GM12875 (cell line): ENCODE measurements at regions not wholly inside any gene's neighbourhood (a gene's known extent, or its start where the extent isn't known, plus 50 kb on each side); places are given as distances from the start of the nearest gene placed in this dataset.
"Not testable (repeated sequence)": the region's sequence is repeated elsewhere in the genome, so short reads cannot be mapped to it uniquely, and the experiment has no call there.

Source experiments
- H3K4me3 ChIP-seq: one replicate; pipeline ENCODE4 v1.5.1; 2011; ENCODE audit warnings: low read depth, low read length, control low read depth
- CTCF ChIP-seq: IDR thresholded peaks from 2 replicates; pipeline ENCODE4 v1.5.1; 2011; ENCODE audit warnings: low read depth, mild to moderate bottlenecking, control low read depth, inconsistent platforms, low read length, moderate library complexity, borderline replicate concordance; ENCODE audit not compliant: insufficient read depth

DNA sequence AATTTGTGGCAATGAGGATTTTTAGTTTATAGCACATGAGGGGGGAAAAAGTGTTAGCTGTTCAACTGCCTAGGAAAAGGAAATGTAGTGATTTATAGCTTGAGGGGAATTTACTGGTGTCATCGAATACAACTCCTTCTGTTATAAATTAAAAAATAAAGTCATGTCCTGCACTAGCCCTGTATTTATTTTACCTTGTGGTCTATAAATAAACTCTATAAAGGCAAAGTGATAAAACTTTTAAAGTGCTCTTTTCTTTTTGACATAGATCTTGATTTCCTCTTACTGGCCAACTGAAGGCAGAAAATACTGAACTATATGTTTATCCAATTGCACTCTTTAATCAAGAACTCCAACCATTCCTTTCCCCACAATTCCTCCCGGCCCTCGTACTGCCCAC lies 672.1 kb upstream of the SLIT2 start:
- no peak for TF ChIP-seq CTCF
- H3K4me3 ChIP-seq, result no peak overlapping the region

DNA sequence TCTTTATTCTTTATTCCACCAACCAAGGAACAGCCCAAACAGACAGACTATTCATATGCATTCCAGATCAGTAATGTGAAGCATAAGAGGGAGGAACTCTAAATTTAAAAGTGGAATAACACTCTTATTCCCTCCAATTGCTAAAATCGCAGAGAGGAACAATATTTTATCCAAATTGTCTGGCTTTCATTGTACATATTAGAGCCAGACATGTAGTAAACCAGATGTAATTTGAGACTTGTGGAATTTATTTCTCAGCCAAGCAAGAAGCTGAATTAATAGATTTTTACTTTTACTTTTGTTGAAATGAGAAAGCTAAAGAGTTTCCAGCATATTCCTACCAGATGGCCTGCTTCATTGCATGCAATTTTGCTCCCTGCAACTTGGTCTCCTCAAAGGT lies 674.6 kb upstream of the SLIT2 start:
- TF ChIP-seq CTCF, result no peak
- no peak overlapping the region for H3K4me3 ChIP-seq

GRCh38 chr4:19575924-19576323 lies 675.8 kb upstream of the SLIT2 start:
- no peak overlapping the region for H3K4me3 ChIP-seq
- TF ChIP-seq CTCF, result no peak

GRCh38 chr4:19566041-19566440 lies 685.7 kb upstream of the SLIT2 start:
- no peak for TF ChIP-seq CTCF
- H3K4me3 ChIP-seq, result no peak overlapping the region

GRCh38 chr4:19562456-19562855 lies 689.2 kb upstream of the SLIT2 start:
- no peak for TF ChIP-seq CTCF
- H3K4me3 ChIP-seq, result no peak overlapping the region

DNA sequence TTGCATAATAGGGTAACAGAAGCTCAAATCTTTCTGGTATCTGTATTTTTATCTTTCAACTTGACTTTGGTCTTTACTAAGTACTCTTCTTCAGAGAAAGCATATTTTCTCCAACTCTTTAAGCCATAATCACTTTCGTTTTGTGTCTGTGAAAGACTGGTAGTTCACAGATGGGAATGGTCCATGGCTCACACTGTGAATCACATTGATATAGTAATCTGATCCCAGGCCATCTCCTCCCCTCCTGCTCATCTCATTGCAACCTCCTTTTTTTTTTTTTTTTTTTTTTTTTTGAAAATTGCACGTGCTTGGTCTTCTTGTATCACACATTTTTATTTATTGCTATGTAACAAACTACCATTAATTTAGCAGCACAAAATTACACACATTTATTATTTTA lies 694.5 kb upstream of the SLIT2 start:
- H3K4me3 ChIP-seq, result no peak overlapping the region
- TF ChIP-seq CTCF, result no peak

GRCh38 chr4:19556276-19556675 lies 695.4 kb upstream of the SLIT2 start:
- not testable (repeated sequence) for H3K4me3 ChIP-seq

GRCh38 chr4:19547463-19547862 lies 704.2 kb upstream of the SLIT2 start:
- H3K4me3 ChIP-seq, result no peak overlapping the region
- no peak for TF ChIP-seq CTCF
